Left renal cortex interstitium (tissue), 4 donors: ENCODE measurements at regions not wholly inside any gene's neighbourhood (a gene's known extent, or its start where the extent isn't known, plus 50 kb on each side); places are given as distances from the start of the nearest gene placed in this dataset.
A peak's percentile ranks its signal among the peaks of the same experiment; 100 is the strongest.

Experiments
- DNase-seq, 4 donors: peaks; one replicate each; pipeline ENCODE4 v3.0.0-alpha.2; 2013; ENCODE audit warnings: low read depth in 4 of 4, low spot score in 2 of 4, missing footprints in 1 of 4

GRCh38 chr10:69684020-69684980, 54.3 kb downstream of the FAM241B start:
- no peak for DNase-seq

- no peak for DNase-seq
Observed at GRCh38 chr10:69684981-69685353, 54.9 kb downstream of the FAM241B start.

DNA sequence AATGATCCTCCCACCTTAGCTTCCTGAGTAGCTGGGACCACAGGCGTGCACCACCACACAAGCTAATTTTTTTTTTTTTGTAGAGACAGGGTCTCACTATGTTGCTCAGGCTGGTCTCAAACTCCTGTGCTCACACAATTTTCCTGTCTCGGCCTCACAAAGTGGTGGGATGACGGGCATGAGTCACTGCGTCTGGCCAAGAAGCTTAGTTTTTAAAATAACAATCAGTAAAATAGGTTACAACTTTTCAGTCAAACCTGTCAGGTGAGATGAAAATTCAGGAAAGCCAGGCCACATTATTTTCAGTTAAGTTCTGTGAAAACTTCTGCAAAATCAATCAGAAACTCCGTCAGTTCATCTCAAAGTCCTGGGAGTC, 55.4 kb downstream of the FAM241B start:
- DNase-seq = no peak

GRCh38 chr10:69685802-69686585, 55.9 kb downstream of the FAM241B start:
- DNase-seq = no peak

- DNase-seq = no peak
Observed at GRCh38 chr10:69686866-69687265, 56.8 kb downstream of the FAM241B start.

DNA sequence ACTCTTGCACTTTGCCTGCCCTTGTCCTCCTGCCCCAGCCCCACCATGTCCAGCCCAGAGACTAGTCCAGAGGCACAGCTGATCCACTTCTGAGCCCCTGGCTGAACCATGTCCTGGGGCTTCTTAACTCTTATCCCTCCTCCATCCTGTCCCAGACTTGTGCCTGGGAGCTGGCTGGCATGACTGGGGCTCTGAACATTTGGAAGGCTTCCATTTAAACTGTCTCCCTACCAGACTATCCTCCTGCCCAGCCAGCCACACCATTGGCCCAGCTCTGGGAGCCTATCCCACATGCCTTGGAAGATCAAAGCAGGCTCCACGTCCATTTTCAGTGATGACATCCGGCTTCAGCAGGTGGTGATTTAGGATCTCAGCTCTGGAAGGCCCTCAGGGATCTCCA, 57.4 kb downstream of the FAM241B start:
- DNase-seq = no peak

- DNase-seq = no peak
Observed at GRCh38 chr10:69692267-69692666, 62.2 kb downstream of the FAM241B start.

DNA sequence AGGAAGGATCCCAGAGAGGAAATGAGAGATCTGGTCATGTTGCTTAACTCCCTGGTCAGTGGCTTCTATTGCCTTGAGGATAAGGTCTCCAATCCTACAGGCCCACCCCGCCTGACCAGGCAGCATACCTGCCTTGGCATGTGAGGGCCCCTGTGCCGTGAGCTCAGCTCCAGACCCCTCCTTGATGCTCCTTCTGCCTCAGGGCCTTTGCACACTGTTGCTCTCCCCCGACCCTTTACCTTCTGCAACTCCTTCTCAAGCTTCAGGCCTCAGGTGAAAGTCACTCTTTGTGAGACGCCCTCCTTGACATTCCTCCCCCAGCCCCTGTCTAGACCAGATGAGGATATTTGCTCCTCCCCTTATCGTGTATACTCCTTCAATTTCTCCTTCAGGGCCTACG, 62.8 kb downstream of the FAM241B start:
- no peak for DNase-seq

DNA sequence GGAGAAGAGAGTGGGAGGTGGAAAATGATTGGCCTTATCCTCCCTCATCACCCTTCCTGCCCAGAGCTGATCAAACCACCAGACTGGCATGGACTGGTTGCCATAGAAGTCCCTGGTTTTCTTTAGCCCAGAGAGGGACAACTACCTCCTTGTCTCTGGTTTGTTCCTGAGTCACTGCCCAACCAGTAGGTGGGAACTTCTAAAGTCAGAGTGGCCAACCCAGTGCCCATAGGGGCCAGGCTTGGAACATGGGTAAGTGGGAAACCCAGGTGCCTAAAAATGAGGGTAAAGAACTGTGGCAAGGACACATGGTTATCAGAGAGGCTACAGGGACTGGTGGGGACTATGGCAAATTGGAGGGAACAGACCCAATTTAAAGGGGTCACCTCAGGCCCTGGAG, 63.8 kb downstream of the FAM241B start:
- DNase-seq = no peak

GRCh38 chr10:69696073-69696731, 66.2 kb downstream of the FAM241B start:
- DNase-seq = no peak

DNA sequence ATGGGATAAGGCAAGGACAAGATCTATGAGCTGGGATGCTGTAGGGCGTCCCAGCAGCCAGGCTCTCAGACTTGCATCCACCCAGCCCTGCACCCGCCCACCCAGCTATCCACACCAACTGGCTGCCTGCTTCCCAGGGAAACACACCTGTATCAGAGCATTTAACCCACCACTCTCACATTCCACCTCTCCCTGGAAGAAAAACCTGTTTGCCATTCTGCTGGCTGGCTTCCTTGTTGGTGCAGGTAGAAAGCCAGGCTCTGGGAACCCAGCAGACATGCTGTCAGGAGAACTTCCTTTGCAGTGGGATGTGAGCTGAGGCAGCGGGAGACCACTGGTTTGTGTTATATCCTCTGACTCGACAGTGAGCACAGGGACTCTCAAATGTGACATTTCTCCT, 67.0 kb downstream of the FAM241B start:
- DNase-seq = no peak

DNA sequence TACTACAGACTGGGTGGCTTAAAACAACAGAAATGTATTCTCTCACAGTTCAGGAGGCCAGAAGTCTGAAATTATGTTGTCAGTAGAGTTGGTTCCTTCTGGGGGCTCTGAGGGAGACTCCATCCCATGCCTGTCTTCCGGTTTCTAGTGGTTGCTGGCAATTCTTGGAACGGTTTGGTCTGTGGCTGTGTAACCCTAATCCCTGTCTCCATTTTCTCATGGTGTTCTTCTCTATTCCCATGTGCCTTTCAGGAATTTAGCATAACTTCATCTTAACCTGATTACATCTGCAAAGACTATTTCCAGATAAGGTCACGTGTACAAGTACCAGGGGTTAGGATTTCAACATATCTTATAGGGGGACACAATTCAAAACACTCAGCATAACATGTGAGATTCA, 73.2 kb downstream of the FAM241B start:
- no peak for DNase-seq

GRCh38 chr10:69703766-69704630, 74.0 kb downstream of the FAM241B start:
- no peak for DNase-seq

DNA sequence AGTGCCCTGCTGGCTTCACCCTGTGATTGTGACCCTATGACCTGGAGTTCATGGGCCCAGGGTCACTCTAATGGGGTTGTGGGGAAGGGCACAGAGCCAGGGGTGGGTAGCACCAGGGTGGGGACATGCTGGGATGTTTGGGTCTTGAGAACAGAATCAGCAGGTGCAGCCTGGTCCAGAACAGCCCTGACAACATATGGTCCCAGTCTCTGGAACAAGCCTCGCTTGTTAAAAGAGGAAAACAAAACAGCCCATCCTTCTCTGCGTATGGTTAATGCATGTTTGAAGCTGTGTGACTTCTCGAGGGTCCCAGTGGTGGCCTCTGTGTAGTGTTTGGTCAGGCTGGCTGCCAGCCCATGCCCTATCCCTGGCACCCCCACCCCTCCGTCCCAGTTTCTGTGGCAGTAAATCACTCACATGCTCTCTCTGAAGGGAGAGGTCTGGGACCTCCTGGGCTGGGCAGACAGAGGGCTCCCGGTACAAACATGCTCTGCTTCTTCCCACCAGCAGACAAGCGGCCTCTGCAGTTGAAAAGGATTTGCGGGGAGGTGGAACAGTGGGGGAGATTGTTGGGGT, 79.4 kb downstream of the FAM241B start:
- DNase-seq = no peak

DNA sequence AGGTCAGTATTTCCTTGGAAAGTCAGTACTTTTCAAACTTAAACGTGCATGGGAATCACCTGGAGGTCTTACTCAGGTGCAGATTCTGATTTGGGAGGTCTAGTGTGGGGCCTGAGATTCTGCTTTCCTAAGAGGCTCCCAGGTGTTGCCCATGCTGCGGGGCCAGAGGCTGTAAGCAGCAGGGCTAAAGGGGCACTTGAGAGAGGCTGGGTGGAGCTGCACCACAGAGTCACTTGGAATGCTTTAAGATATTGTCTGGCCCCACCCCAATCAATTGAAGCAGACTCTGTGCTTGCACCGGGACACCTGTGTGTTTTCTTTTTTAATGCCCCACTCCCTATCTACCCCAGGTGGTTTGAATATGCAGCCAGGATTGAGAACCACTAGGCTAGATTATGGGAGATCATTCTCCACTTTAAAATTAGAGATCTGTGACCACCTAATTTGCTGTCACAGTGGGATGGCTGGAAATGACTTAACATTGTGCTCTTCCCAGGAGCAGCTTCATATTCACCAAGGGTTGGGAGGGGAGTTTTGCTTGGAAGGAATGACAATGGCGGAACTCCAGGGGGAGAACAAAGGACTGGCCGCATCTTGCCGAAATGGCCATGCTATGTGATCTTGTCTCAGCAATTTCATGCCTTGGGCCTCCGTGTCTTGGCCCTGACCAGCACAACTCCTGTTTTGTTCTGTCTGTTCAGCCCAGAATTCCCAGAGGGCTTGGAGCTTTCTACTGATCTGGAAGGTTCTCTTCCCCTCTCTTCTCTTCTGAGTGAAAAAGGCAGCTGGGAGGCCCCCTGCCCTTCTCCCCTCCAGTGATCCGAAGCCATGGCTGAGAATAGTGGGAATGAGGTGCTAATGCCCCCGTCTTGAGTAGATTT, 80.2 kb downstream of the FAM241B start:
- no peak for DNase-seq

GRCh38 chr10:69712342-69712741, 82.3 kb downstream of the FAM241B start:
- peak in 2 of 4 donors; percentile 27 to 32 for DNase-seq

DNA sequence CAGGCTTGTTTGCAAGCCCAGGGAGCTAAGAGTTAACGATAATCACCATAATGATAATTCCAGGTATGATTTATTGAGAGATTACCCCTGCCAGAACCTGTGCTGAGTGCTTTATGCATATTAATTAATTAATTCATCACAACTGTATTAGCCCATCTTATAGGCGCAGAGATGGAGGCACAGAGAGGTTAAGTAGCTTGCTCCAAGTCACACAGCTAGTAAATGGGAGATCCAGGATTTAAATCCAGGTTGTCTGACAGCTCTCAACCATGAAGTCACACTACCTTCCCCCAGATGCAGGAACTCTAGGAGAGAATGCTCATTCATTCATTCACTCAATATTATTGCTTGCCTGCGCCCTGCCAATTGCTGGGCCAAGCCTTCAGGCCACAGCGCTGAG, 84.5 kb downstream of the FAM241B start:
- DNase-seq = no peak

GRCh38 chr10:69715156-69715898, 85.3 kb downstream of the FAM241B start:
- no peak for DNase-seq
